ENCODE measurements at regions not wholly inside any gene's neighbourhood (a gene's known extent, or its start where the extent isn't known, plus 50 kb on each side); places are given as distances from the start of the nearest gene placed in this dataset.

DNA sequence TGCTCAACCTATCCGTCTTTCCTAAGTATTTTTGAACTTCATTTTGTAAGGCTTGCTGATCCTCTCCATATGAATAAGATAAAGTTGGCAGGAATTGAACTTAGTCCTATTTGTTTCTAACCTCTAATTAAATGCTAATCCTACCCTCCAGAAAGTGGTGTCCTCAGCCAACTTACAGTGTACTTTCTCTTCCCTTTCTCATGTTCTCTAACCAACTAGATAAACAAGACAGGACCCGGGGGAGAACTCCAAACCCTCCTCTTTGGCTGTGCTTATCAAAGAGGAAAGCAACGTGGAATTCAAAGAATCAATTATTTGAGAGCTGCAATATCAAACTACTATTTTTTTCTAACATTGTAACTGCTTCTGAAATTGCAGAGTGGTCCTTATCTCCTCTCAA lies 56.5 kb upstream of the NRSN1 start:
- DNase-seq: peak; percentile 30

- DNase-seq: no peak
These were observed 53.8 kb upstream of the NRSN1 start for GRCh38 chr6:24072038-24072746.

GRCh38 chr6:24076011-24076410 lies 50.0 kb upstream of the NRSN1 start:
- no peak for DNase-seq

Measured in DMS 273 treated with DMSO at 0.1 percent for 48 hours (cell line).